ENCODE measurements at regions not wholly inside any gene's neighbourhood (a gene's known extent, or its start where the extent isn't known, plus 50 kb on each side); places are given as distances from the start of the nearest gene placed in this dataset.

DNA sequence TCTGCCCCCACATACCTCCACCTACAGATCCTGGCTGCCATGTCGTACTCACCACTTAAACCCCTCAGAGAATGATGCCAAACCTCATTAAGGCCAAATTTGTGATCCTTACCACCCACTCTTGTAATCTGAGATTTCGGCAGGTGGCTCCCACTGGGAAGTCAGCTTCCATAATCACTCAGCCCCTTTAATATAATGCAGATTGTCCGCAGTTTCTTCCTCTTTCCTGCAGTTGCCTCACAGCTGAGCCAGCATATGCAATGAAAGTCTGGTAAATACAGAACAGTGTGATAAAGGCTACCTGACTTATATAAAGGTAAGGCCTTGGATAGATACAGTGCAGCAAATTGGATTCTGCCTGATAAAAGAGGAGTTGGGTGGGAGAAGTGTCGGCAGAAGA, 515.2 kb upstream of the TENM4 start:
- Histone ChIP-seq H3K4me3 (ENCODE audit: low read depth, low read length) (no peak overlapping the region), H3K36me3 (ENCODE audit: control insufficient read depth, insufficient read depth, low read length) (no peaks in the 10 kb centered on the region), H3K27me3 (ENCODE audit: control insufficient read depth, insufficient read depth, low read length) (no peaks in the 10 kb centered on the region)
- DNase-seq (ENCODE audit: low read depth): no peak
- TF ChIP-seq, protein P1, sequence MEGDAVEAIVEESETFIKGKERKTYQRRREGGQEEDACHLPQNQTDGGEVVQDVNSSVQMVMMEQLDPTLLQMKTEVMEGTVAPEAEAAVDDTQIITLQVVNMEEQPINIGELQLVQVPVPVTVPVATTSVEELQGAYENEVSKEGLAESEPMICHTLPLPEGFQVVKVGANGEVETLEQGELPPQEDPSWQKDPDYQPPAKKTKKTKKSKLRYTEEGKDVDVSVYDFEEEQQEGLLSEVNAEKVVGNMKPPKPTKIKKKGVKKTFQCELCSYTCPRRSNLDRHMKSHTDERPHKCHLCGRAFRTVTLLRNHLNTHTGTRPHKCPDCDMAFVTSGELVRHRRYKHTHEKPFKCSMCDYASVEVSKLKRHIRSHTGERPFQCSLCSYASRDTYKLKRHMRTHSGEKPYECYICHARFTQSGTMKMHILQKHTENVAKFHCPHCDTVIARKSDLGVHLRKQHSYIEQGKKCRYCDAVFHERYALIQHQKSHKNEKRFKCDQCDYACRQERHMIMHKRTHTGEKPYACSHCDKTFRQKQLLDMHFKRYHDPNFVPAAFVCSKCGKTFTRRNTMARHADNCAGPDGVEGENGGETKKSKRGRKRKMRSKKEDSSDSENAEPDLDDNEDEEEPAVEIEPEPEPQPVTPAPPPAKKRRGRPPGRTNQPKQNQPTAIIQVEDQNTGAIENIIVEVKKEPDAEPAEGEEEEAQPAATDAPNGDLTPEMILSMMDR (IDR thresholded peaks at IDR 0.05; ENCODE audit: insufficient read depth, low read length, poor library complexity, severe bottlenecking): no peak

DNA sequence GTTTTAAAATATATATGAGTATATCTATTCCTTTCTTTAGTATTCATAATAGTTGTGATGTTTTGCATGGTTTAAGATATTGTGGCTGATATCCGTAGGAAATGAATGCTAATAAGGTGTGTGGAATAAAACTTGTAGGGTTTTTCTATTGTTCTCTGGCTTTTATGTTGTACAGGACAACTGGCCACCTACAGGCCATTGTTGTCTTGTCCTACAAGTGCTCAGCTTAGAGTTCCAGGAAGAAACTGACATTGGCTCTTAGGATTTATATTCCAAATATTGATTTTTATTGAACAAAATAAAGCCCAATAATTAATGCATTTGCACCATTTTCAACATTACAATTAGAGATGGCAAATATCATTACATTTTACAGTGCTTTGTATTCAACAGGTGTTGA, 512.8 kb upstream of the TENM4 start:
- H3K36me3 ChIP-seq (ENCODE audit: control insufficient read depth, insufficient read depth, low read length): no peaks in the 10 kb centered on the region
- DNase-seq (ENCODE audit: low read depth): no peak
- TF ChIP-seq, protein P1 (IDR thresholded peaks at IDR 0.05; ENCODE audit: insufficient read depth, low read length, poor library complexity, severe bottlenecking): no peak
- no peaks in the 10 kb centered on the region for H3K27me3 ChIP-seq (ENCODE audit: control insufficient read depth, insufficient read depth, low read length)
- no peak overlapping the region for H3K4me3 ChIP-seq (ENCODE audit: low read depth, low read length)

DNA sequence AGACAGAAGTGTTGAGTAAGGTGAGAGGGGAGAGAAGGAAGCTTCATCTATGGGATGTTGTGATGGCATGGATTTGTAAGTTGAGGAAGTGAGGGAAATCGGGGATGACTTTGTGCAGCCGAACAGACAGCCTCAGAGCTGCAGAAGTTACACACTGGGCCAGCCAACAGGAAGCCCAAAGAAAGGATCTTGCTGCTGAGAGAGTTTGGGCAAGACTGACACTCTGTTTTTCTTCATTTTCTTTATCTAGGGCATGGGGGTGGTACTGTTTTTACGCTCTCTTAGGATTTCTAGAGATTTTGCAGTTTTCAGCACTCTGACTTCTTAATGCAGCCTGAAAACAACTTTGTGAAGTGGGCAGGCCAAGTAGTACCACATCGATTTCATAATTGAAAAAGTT, 509.9 kb upstream of the TENM4 start:
- DNase-seq (ENCODE audit: low read depth): no peak
- Histone ChIP-seq H3K4me3 (ENCODE audit: low read depth, low read length) (no peak overlapping the region), H3K27me3 (ENCODE audit: control insufficient read depth, insufficient read depth, low read length) (no peaks in the 10 kb centered on the region), H3K36me3 (ENCODE audit: control insufficient read depth, insufficient read depth, low read length) (no peaks in the 10 kb centered on the region)
- TF ChIP-seq, protein P1 (IDR thresholded peaks at IDR 0.05; ENCODE audit: insufficient read depth, low read length, poor library complexity, severe bottlenecking): no peak

DNA sequence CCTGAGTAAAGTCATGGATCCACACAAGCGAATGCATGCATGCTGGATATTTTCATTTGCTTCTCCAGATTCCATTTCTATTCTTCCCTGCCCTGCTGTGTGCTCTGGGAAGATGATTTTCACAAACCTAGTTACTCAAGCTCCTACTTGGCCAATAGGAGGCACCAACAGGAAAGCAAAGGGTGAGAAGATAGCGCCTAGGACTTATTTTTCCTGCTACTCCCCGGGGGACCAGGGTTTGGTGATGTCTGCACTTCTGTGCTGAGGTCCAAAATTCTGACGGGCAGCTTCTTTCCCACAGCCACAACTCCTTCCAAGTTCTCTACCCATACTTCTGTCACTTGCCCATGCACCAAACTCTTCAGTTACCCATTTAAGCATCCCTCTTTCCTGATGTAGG, 509.3 kb upstream of the TENM4 start:
- TF ChIP-seq, protein P1 (IDR thresholded peaks at IDR 0.05; ENCODE audit: insufficient read depth, low read length, poor library complexity, severe bottlenecking): no peak
- no peak for DNase-seq (ENCODE audit: low read depth)
- no peaks in the 10 kb centered on the region for H3K36me3 ChIP-seq (ENCODE audit: control insufficient read depth, insufficient read depth, low read length)
- H3K4me3 ChIP-seq (ENCODE audit: low read depth, low read length): no peak overlapping the region
- no peaks in the 10 kb centered on the region for H3K27me3 ChIP-seq (ENCODE audit: control insufficient read depth, insufficient read depth, low read length)

DNA sequence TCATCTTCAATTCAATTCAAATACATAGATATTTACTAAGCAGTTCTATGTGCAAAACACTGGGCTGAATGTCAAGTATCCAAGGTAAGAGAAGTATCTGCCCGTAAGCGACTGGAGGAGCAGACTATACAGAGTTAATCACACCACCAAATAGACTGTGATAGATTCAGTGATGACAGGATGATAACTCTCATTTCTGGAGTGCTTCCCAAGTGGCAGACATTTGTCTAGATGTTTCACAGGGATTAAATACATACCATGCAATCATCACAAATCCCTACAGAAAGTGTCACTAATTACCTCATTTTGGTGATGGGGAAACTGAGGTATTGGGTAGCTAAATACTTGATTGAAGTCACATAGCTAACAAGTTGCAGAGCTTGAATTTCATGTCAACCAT, 508.7 kb upstream of the TENM4 start:
- no peaks in the 10 kb centered on the region for H3K36me3 ChIP-seq (ENCODE audit: control insufficient read depth, insufficient read depth, low read length)
- DNase-seq (ENCODE audit: low read depth): no peak
- TF ChIP-seq, protein P1 (IDR thresholded peaks at IDR 0.05; ENCODE audit: insufficient read depth, low read length, poor library complexity, severe bottlenecking): no peak
- H3K4me3 ChIP-seq (ENCODE audit: low read depth, low read length): no peak overlapping the region
- no peaks in the 10 kb centered on the region for H3K27me3 ChIP-seq (ENCODE audit: control insufficient read depth, insufficient read depth, low read length)

DNA sequence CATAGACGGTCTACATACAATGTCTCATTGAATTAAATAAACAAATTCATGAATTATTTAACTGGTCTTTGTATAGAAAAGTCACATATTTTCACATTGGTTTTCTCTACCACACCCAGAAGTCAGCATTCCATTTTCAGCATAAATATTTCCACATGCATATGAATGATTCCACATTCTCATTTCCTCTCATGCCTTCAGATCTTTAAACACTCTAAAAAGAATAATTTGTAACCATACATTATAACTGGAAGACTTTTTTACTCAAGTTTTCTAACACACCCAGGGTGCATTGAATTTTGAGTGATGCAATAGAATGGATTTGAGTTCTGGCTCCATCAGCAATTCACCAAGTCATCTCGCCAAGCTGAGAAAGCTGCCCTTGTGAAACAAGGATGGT, 501.8 kb upstream of the TENM4 start:
- DNase-seq (ENCODE audit: low read depth): no peak
- Histone ChIP-seq H3K4me3 (ENCODE audit: low read depth, low read length) (no peak overlapping the region), H3K27me3 (ENCODE audit: control insufficient read depth, insufficient read depth, low read length) (no peaks in the 10 kb centered on the region), H3K36me3 (ENCODE audit: control insufficient read depth, insufficient read depth, low read length) (no peaks in the 10 kb centered on the region)
- TF ChIP-seq, protein P1 (IDR thresholded peaks at IDR 0.05; ENCODE audit: insufficient read depth, low read length, poor library complexity, severe bottlenecking): no peak
